A549 (cell line): ENCODE measurements at regions not wholly inside any gene's neighbourhood (a gene's known extent, or its start where the extent isn't known, plus 50 kb on each side); places are given as distances from the start of the nearest gene placed in this dataset.

Experiments used
- ATAC-seq, 2 experiments: fragments of 200-7000 bp in 1 of 2; fragments of >200 bp in 1 of 2; cut with Nextera tagmentation in 1 of 2; cut with Tn5 transposase in 1 of 2; 3 replicates each; pipeline versions ENCODE4 v1.8.0 to v1.9.1; 2018 to 2020; ENCODE audit warnings: mild to moderate bottlenecking in 1 of 2, moderate library complexity in 1 of 2
- CTCF ChIA-PET: fragments of 300-600 bp; sonication (Branson Sonifier 250); formaldehyde crosslinking; extraction: SDS; loops from one replicate; lab custom pipeline; 2021; ENCODE audit warnings: antibody characterized with exemption, inconsistent platforms; lab: Yijun Ruan, JAX
- POLR2A ChIA-PET: fragments of 350-600 bp; formaldehyde crosslinking; extraction: SDS; loops from one replicate; lab custom pipeline; 2021; ENCODE audit warnings: antibody characterized with exemption, inconsistent platforms; lab: Yijun Ruan, JAX
- DNase-seq, 2 experiments: peaks; one replicate each; pipeline versions ENCODE4 v3.0.0 to v3.0.0-alpha.2; 2011 to 2016; ENCODE audit warnings: low read depth in 1 of 2, low spot score in 1 of 2
- FAIRE-seq: peaks from 2 replicates; lab custom pipeline; 2011; peaks lifted over from hg19 to GRCh38; lab: Jason Lieb, UNC
- H3K27ac ChIP-seq, 2 experiments: fragments of >200 bp; sonication (Bioruptor Twin); formaldehyde crosslinking; 3 replicates each; pipeline ENCODE4 v1.5.1; 2016 to 2017
- H3K4me1 ChIP-seq: fragments of >200 bp; sonication (Bioruptor Twin); formaldehyde crosslinking; 3 replicates; pipeline ENCODE4 v1.6.1; 2016
- H3K4me2 ChIP-seq: fragments of >200 bp; sonication (Bioruptor Twin); formaldehyde crosslinking; 3 replicates; pipeline ENCODE4 v1.6.1; 2016
- H3K4me3 ChIP-seq: fragments of >200 bp; sonication (Bioruptor Twin); formaldehyde crosslinking; 3 replicates; pipeline ENCODE4 v1.5.1; 2016
- H3K9me3 ChIP-seq: fragments of >200 bp; sonication (Bioruptor Twin); formaldehyde crosslinking; 3 replicates; pipeline ENCODE4 v1.6.1; 2016
- CBX2 ChIP-seq: fragments of 200-600 bp; sonication (generic); IDR thresholded peaks from 2 replicates; pipeline ENCODE4 v1.6.1; 2016; ENCODE audit warnings: low read depth, mild to moderate bottlenecking, borderline replicate concordance
- CEBPB ChIP-seq, 2 experiments: fragments of >200 bp in 1 of 2; sonication (Bioruptor Twin) in 1 of 2; formaldehyde crosslinking in 1 of 2; IDR thresholded peaks; 2 replicates each; pipeline ENCODE4 v1.6.1; 2012 to 2016
- E2F6 ChIP-seq: IDR thresholded peaks from 2 replicates; pipeline ENCODE4 v1.6.1; 2012; ENCODE audit warnings: low read depth, borderline replicate concordance
- EHMT2 ChIP-seq: fragments of 200-600 bp; sonication (generic); IDR thresholded peaks from 2 replicates; pipeline ENCODE4 v1.6.1; 2016; ENCODE audit warnings: antibody characterized with exemption, low read depth, mild to moderate bottlenecking, moderate library complexity
- FOSL2 ChIP-seq, 2 experiments: fragments of 450-650 bp in 1 of 2; fragments of >200 bp in 1 of 2; sonication (Bioruptor Twin) in 1 of 2; formaldehyde crosslinking; IDR thresholded peaks; 2 replicates each; pipeline versions ENCODE4 v1.5.0 to v1.6.1; 2016 to 2020; ENCODE audit warnings: mild to moderate bottlenecking in 1 of 2, moderate library complexity in 1 of 2
- HMGXB4 ChIP-seq: fragments of 250-450 bp; sonication (Bioruptor Pico); IDR thresholded peaks from 2 replicates; pipeline ENCODE4 v1.5.0; 2021; ENCODE audit warnings: mild to moderate bottlenecking, moderate library complexity, borderline replicate concordance
- HOXB13 ChIP-seq: fragments of 250-450 bp; sonication (Bioruptor Pico); IDR thresholded peaks from 2 replicates; pipeline ENCODE4 v1.5.0; 2020; ENCODE audit warnings: low read depth, mild to moderate bottlenecking, moderate library complexity
- KDM1A ChIP-seq: fragments of 200-600 bp; sonication (generic); IDR thresholded peaks from 2 replicates; pipeline ENCODE4 v1.6.1; 2016; ENCODE audit warnings: low read depth, mild to moderate bottlenecking
- KDM5A ChIP-seq: fragments of 200-600 bp; sonication (generic); IDR thresholded peaks from 2 replicates; pipeline ENCODE4 v1.6.1; 2016; ENCODE audit warnings: antibody characterized with exemption, mild to moderate bottlenecking
- MAFK ChIP-seq: fragments of 450-650 bp; IDR thresholded peaks from 2 replicates; pipeline ENCODE4 v1.6.1; 2014; ENCODE audit not compliant: partially characterized antibody
- MAX ChIP-seq: IDR thresholded peaks from 2 replicates; pipeline ENCODE4 v1.6.1; 2012
- MAZ ChIP-seq: fragments of 150-350 bp; IDR thresholded peaks from 2 replicates; pipeline ENCODE4 v1.6.1; 2014; ENCODE audit warnings: antibody characterized with exemption, low read depth, low read length, borderline replicate concordance
- NPAS2 ChIP-seq: fragments of 250-450 bp; sonication (Bioruptor Pico); IDR thresholded peaks from 2 replicates; pipeline ENCODE4 v1.8.0; 2022; ENCODE audit warnings: mild to moderate bottlenecking, moderate library complexity, borderline replicate concordance
- PBX3 ChIP-seq: IDR thresholded peaks from 2 replicates; pipeline ENCODE4 v1.6.1; 2012
- REST ChIP-seq: fragments of 200-600 bp; sonication (generic); IDR thresholded peaks from 2 replicates; pipeline ENCODE4 v1.6.1; 2016; ENCODE audit warnings: antibody characterized with exemption, mild to moderate bottlenecking, moderate library complexity
- RFX5 ChIP-seq: fragments of 450-650 bp; IDR thresholded peaks from 2 replicates; pipeline ENCODE4 v1.7.1; 2014; ENCODE audit warnings: antibody characterized with exemption, mild to moderate bottlenecking, moderate library complexity
- SREBF2 ChIP-seq: fragments of 450-650 bp; IDR thresholded peaks from 2 replicates; pipeline ENCODE4 v1.6.1; 2014; ENCODE audit warnings: mild to moderate bottlenecking, moderate library complexity
- TP53 ChIP-seq: fragments of 250-450 bp; sonication (Bioruptor Pico); IDR thresholded peaks from 2 replicates; pipeline ENCODE4 v1.5.0; 2021; ENCODE audit warnings: mild to moderate bottlenecking, moderate library complexity
- USF2 ChIP-seq: fragments of 450-650 bp; IDR thresholded peaks from 2 replicates; pipeline ENCODE4 v1.6.1; 2014; ENCODE audit warnings: antibody characterized with exemption
- ZC3H11A ChIP-seq: fragments of 450-650 bp; IDR thresholded peaks from 2 replicates; pipeline ENCODE4 v1.6.1; 2014; ENCODE audit warnings: antibody characterized with exemption, mild to moderate bottlenecking
- ZFP36 ChIP-seq: fragments of 450-650 bp; IDR thresholded peaks from 2 replicates; pipeline ENCODE4 v1.6.1; 2014; ENCODE audit warnings: borderline replicate concordance; ENCODE audit not compliant: partially characterized antibody
- ZSCAN20 ChIP-seq: fragments of 250-450 bp; sonication (Bioruptor Pico); IDR thresholded peaks from 2 replicates; pipeline ENCODE4 v1.8.0; 2022; ENCODE audit warnings: mild to moderate bottlenecking, moderate library complexity
- WGBS: methylation state at CpG from one replicate; pipeline ENCODE4 v1.1.6; 2017; ENCODE audit errors: missing lambda C conversion rate; 5-methylcytosine and 5-hydroxymethylcytosine counted together

- TF ChIP-seq TP53 (CRISPR knock-in tag) (no peak), NPAS2 (CRISPR knock-in tag) (no peak), CEBPB (IDR thresholded peaks at IDR 0.05) (no peak), MAZ (no peak), ZC3H11A (no peak), CBX2 (no peak)
Measured at GRCh38 chr2:228613133-228613850, 431.8 kb upstream of the SPHKAP start (continued).

GRCh38 chr2:228611171-228611570, 429.7 kb upstream of the SPHKAP start:
- DNase-seq: no peak
- Histone ChIP-seq H3K9me3 (no peaks in the 10 kb centered on the region), H3K4me1 (no peaks in the 10 kb centered on the region), H3K27ac (no peak overlapping the region), H3K4me3 (no peak overlapping the region)
- WGBS: 74% methylated on average over 1 of the region's 1 CpG
- no peak for ATAC-seq
- TF ChIP-seq PBX3 (no peak), EHMT2 (no peak), MAX (no peak), USF2 (no peak), E2F6 (no peak), TP53 (CRISPR knock-in tag) (no peak), SREBF2 (no peak), FOSL2 (IDR thresholded peaks at IDR 0.05) (no peak), FOSL2 (CRISPR knock-in tag; IDR thresholded peaks at IDR 0.05) (no peak), HMGXB4 (CRISPR knock-in tag) (no peak), CEBPB (IDR thresholded peaks at IDR 0.05) (no peak), HOXB13 (no peak), CBX2 (no peak), ZSCAN20 (CRISPR knock-in tag) (no peak), MAFK (no peak), KDM1A (no peak), ZFP36 (no peak), RFX5 (no peak), REST (no peak), KDM5A (no peak)
- TF ChIP-seq, all 56 proteins: peak for 0
- POLR2A ChIA-PET: no interaction called here
- CTCF ChIA-PET: no interaction called here
- no peak for FAIRE-seq
- H3K4me2 ChIP-seq: no peak overlapping the region
